PC-3 (cell line): ENCODE measurements at regions not wholly inside any gene's neighbourhood (a gene's known extent, or its start where the extent isn't known, plus 50 kb on each side); places are given as distances from the start of the nearest gene placed in this dataset.

Source experiments
- ATAC-seq: fragments of 200-7000 bp; cut with Tn5 transposase; 2 replicates; pipeline ENCODE4 v1.9.1; 2020; ENCODE audit warnings: mild to moderate bottlenecking, moderate library complexity
- BruUV-seq: library from RNA; stranded (reverse); fragments of 400-500 nt; replicated peaks from 2 replicates; lab custom pipeline; 2021; lab: Mats Ljungman, UMichigan
- CTCF ChIA-PET: fragments of 300-600 bp; sonication (Branson Sonifier 250); formaldehyde crosslinking; loops from one replicate; lab custom pipeline; 2022; ENCODE audit warnings: antibody characterized with exemption; lab: Charles Lee
- POLR2A ChIA-PET: fragments of 300-600 bp; sonication (Branson Sonifier 250); formaldehyde crosslinking; loops from one replicate; lab custom pipeline; 2022; ENCODE audit warnings: antibody characterized with exemption; ENCODE audit not compliant: unreplicated experiment; lab: Charles Lee
- DNase-seq: peaks from one replicate; pipeline ENCODE4 v3.0.0-alpha.2; 2015
- H2AFZ ChIP-seq: fragments of 300-600 bp; sonication (generic); 2 replicates; pipeline ENCODE4 v1.6.0; 2016; ENCODE audit warnings: antibody characterized with exemption, low read length
- H3F3A ChIP-seq: fragments of 300-600 bp; sonication (generic); one replicate; pipeline ENCODE4 v1.6.0; 2017; ENCODE audit warnings: antibody characterized with exemption, low read length, control low read depth, mild to moderate bottlenecking; ENCODE audit not compliant: unreplicated experiment
- H3K27ac ChIP-seq: fragments of 300-600 bp; sonication (generic); 2 replicates; pipeline ENCODE4 v1.5.1; 2016; ENCODE audit warnings: mild to moderate bottlenecking, low read length
- H3K27me3 ChIP-seq: fragments of 300-600 bp; sonication (generic); 2 replicates; pipeline ENCODE4 v1.6.1; 2016; ENCODE audit warnings: low read length, mixed read lengths
- H3K36me3 ChIP-seq: fragments of 300-600 bp; sonication (generic); 2 replicates; pipeline ENCODE4 v1.6.1; 2016; ENCODE audit warnings: low read depth, mixed run types, low read length, mixed read lengths
- H3K4me1 ChIP-seq: fragments of 300-600 bp; sonication (generic); 2 replicates; pipeline ENCODE4 v1.5.1; 2016; ENCODE audit warnings: low read length; ENCODE audit not compliant: insufficient read depth
- H3K4me2 ChIP-seq: fragments of 300-600 bp; sonication (generic); 2 replicates; pipeline ENCODE4 v1.6.0; 2016; ENCODE audit warnings: low read length
- H3K4me3 ChIP-seq: fragments of 300-600 bp; sonication (generic); 2 replicates; pipeline ENCODE4 v1.5.1; 2016; ENCODE audit warnings: mild to moderate bottlenecking, low read length, mixed read lengths
- H3K79me2 ChIP-seq: fragments of 300-600 bp; sonication (generic); 2 replicates; pipeline ENCODE4 v1.6.1; 2017; ENCODE audit warnings: low read length, mixed read lengths
- H3K9ac ChIP-seq: fragments of 300-600 bp; sonication (generic); 2 replicates; pipeline ENCODE4 v1.6.0; 2016; ENCODE audit warnings: mild to moderate bottlenecking, low read length
- H3K9me2 ChIP-seq: fragments of 300-600 bp; sonication (generic); replicated peaks from 2 replicates; pipeline ENCODE4 v1.6.1; 2016; ENCODE audit warnings: mixed run types, low read length, mixed read lengths
- H3K9me3 ChIP-seq: fragments of 300-600 bp; sonication (generic); 2 replicates; pipeline ENCODE4 v1.6.1; 2016; ENCODE audit warnings: low read length, mixed read lengths
- H4K20me1 ChIP-seq: fragments of 300-600 bp; sonication (generic); 2 replicates; pipeline ENCODE4 v1.6.1; 2016; ENCODE audit warnings: low read length, mixed read lengths
- CTCF ChIP-seq: fragments of 300-600 bp; sonication (generic); conservative IDR thresholded peaks from 2 replicates; pipeline ENCODE4 v1.5.1; 2017; ENCODE audit warnings: antibody characterized with exemption, low read depth, mild to moderate bottlenecking, low read length
- EZH2 ChIP-seq: fragments of 300-600 bp; sonication (generic); IDR thresholded peaks from one replicate; pipeline ENCODE4 v1.6.1; 2017; ENCODE audit warnings: antibody characterized with exemption, mild to moderate bottlenecking, low read length; ENCODE audit not compliant: unreplicated experiment
- EZH2phosphoT487 ChIP-seq: fragments of 300-600 bp; sonication (generic); IDR thresholded peaks from 2 replicates; pipeline ENCODE4 v1.6.1; 2018; ENCODE audit warnings: mild to moderate bottlenecking, antibody characterized with exemption, low read length, borderline replicate concordance
- intact Hi-C: fragments of 100-400 bp; cut with micrococcal nuclease; formaldehyde crosslinking; loops from 2 replicates; pipeline ENCODE4 v1.9.0; 2023

DNA sequence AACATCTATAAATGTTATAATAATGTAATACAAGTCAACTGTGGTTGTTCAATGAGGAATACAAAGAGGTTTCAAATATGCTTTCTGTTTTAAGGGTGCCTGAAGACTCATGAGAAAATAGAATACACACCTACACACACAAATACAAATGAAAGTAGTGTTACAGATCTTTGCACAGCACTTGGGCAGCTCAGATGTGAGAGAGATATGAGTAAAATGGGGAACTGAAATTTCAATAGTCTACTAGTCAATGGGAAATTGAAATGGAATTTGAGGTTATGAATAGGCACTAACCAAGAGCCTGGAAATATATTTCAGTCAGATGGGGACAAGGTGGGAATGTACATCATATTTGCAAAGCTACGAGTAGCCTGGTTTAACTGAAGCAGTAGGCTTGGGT lies 96.6 kb downstream of the ISL1 start:
- CTCF ChIA-PET: no interaction called here
- Histone ChIP-seq H2AFZ (no peak overlapping the region), H3K9ac (no peak overlapping the region), H3K4me3 (no peak overlapping the region), H3K27ac (no peak overlapping the region), H3K4me2 (no peak overlapping the region), H3F3A (no peaks in the 10 kb centered on the region), H3K27me3 (no peaks in the 10 kb centered on the region), H3K9me3 (no peaks in the 10 kb centered on the region), H3K4me1 (no peaks in the 10 kb centered on the region), H3K36me3 (no peaks in the 10 kb centered on the region), H3K79me2 (no peaks in the 10 kb centered on the region), H4K20me1 (no peaks in the 10 kb centered on the region), H3K9me2 (no peaks in the 10 kb centered on the region)
- no peak for TF ChIP-seq CTCF
- TF ChIP-seq EZH2: no peak
- no peak for TF ChIP-seq EZH2phosphoT487
- no TSS peak for BruUV-seq
- DNase-seq: no peak
- POLR2A ChIA-PET: no interaction called here
- intact Hi-C loops: no loop called here
- ATAC-seq: no peak

- CTCF ChIA-PET: no interaction called here
- ATAC-seq: no peak
- BruUV-seq: no TSS peak
Observed at GRCh38 chr5:51484326-51484725, 101.1 kb downstream of the ISL1 start.

DNA sequence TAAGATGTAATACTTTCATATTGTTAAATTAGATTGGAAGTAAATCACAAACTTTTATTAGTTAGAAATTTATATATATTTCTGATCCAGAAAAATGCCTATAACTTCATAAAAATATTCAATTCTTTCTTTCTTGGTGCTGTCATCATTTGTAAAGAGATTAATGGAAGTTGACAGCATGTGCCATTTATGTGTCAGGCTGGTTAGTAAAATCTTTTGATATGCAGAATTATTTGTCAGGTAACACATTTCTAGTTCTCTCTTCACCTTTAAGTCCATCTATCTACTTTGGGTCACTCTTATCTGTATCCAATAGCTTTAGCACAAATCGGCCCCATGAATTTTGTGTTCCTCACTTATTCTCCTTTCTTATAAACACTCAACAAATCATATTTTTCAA lies 102.9 kb downstream of the ISL1 start:
- no peak for ATAC-seq
- BruUV-seq: no TSS peak
- Histone ChIP-seq H3K4me3 (no peak overlapping the region), H3F3A (no peaks in the 10 kb centered on the region), H3K27me3 (no peaks in the 10 kb centered on the region), H4K20me1 (no peaks in the 10 kb centered on the region), H3K4me1 (no peaks in the 10 kb centered on the region), H3K9ac (no peak overlapping the region), H3K9me2 (no peaks in the 10 kb centered on the region), H3K27ac (no peak overlapping the region), H3K79me2 (no peaks in the 10 kb centered on the region), H3K4me2 (no peak overlapping the region), H3K36me3 (no peaks in the 10 kb centered on the region), H2AFZ (no peak overlapping the region), H3K9me3 (no peaks in the 10 kb centered on the region)
- POLR2A ChIA-PET: no interaction called here
- DNase-seq: no peak
- CTCF ChIA-PET: no interaction called here
- TF ChIP-seq CTCF (no peak), EZH2phosphoT487 (no peak), EZH2 (no peak)
- intact Hi-C loops: no loop called here

More at GRCh38 chr5:51484326-51484725, 101.1 kb downstream of the ISL1 start:
- Histone ChIP-seq H3K4me2 (no peak overlapping the region), H3K9me2 (no peaks in the 10 kb centered on the region), H3F3A (no peaks in the 10 kb centered on the region), H3K9me3 (no peaks in the 10 kb centered on the region), H3K79me2 (no peaks in the 10 kb centered on the region), H4K20me1 (no peaks in the 10 kb centered on the region), H3K4me3 (no peak overlapping the region), H3K4me1 (no peaks in the 10 kb centered on the region), H3K27ac (no peak overlapping the region), H3K36me3 (no peaks in the 10 kb centered on the region), H2AFZ (no peak overlapping the region), H3K9ac (no peak overlapping the region), H3K27me3 (no peaks in the 10 kb centered on the region)
- no peak for DNase-seq
- intact Hi-C loops: no loop called here
- TF ChIP-seq CTCF (no peak), EZH2 (no peak), EZH2phosphoT487 (no peak)
- POLR2A ChIA-PET: no interaction called here
